ENCODE measurements at regions not wholly inside any gene's neighbourhood (a gene's known extent, or its start where the extent isn't known, plus 50 kb on each side); places are given as distances from the start of the nearest gene placed in this dataset.

DNA sequence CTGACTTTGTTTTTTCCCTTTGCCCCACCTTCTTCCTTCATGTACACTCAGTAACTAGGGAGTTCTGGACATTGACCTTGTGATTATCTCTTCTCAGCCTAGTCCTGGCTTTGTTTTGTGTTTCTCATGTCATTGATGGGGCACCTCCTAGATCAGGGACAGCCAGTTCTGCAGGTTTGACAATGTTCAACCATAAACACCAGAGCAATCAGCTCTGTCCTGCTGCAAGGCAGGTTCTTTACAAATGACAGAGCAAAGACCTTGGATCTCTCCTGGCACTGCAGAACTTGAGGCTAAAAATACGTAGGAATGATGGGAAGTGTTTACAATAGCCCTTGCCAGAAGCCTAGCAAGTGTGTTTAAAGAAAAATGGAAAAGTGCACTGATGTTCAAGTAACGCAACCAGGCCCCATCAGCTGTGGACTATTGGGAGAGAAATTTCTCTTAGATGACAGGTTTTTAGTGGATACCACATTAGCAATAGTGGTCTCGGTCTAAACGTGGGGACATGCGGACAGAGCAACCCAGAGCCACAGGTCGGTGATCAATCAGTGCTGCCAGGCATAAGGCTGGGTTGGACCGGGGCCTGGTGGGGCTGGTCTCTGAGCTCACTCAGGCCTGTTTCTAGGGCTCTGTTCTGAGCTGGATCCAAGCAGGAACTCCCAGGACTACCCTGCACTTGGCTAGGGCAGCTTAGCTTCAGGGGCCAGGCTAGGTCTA lies 76.8 kb downstream of the SOWAHC start:
- TF ChIP-seq YY1 (IDR thresholded peaks at IDR 0.05; ENCODE audit: insufficient read depth, insufficient read length): no peak
- no peak for TF ChIP-seq SUZ12 (IDR thresholded peaks at IDR 0.05; ENCODE audit: extremely low read depth, insufficient read depth, insufficient read length)
